ENCODE measurements at regions not wholly inside any gene's neighbourhood (a gene's known extent, or its start where the extent isn't known, plus 50 kb on each side); places are given as distances from the start of the nearest gene placed in this dataset.

GRCh38 chr5:167712986-167713585, 578.4 kb upstream of the WWC1 start:
- ATAC-seq (no peak), DNase-seq (no peak)
- H3K27me3 ChIP-seq, result no peaks in the 10 kb centered on the region
- no peaks in the 10 kb centered on the region for H3K9me3 ChIP-seq
- no peak overlapping the region for H3K27ac ChIP-seq
- 74% methylated on average over 7 of the region's 7 CpGs for WGBS (ENCODE audit: insufficient coverage, low coverage, low lambda C conversion rate, missing lambda C conversion rate)
- H3K36me3 ChIP-seq, result no peaks in the 10 kb centered on the region
- intact Hi-C loops (cut with DNase I), result loop anchor here in 1 of 2 donors (10.0 kb wide), 1 partner anchor 332 kb away; no protein-coding TSS in a partner anchor
- H3K4me1 ChIP-seq, result no peaks in the 10 kb centered on the region
- no peak for TF ChIP-seq POLR2A (IDR thresholded peaks at IDR 0.05)
- no peak for TF ChIP-seq CTCF (IDR thresholded peaks at IDR 0.05)
- H3K4me3 ChIP-seq, result no peak overlapping the region

GRCh38 chr5:167713896-167714295, 577.5 kb upstream of the WWC1 start:
- no peaks in the 10 kb centered on the region for H3K9me3 ChIP-seq
- WGBS (ENCODE audit: insufficient coverage, low coverage, low lambda C conversion rate, missing lambda C conversion rate), result 80% methylated on average over 1 of the region's 1 CpG
- no peak for TF ChIP-seq CTCF (IDR thresholded peaks at IDR 0.05)
- no peak for TF ChIP-seq POLR2A (IDR thresholded peaks at IDR 0.05)
- no peak for DNase-seq
- no peak overlapping the region for H3K27ac ChIP-seq
- ATAC-seq, result no peak
- no peaks in the 10 kb centered on the region for H3K36me3 ChIP-seq
- no peaks in the 10 kb centered on the region for H3K4me1 ChIP-seq
- intact Hi-C loops (cut with DNase I), result loop anchor here in 1 of 2 donors (10.0 kb wide), 1 partner anchor 331 kb away; no protein-coding TSS in a partner anchor
- no peaks in the 10 kb centered on the region for H3K27me3 ChIP-seq
- H3K4me3 ChIP-seq, result no peak overlapping the region

GRCh38 chr5:167716126-167716775, 575.2 kb upstream of the WWC1 start:
- no peaks in the 10 kb centered on the region for H3K27me3 ChIP-seq
- no peak overlapping the region for H3K4me3 ChIP-seq
- DNase-seq, result no peak
- 82% methylated on average over 6 of the region's 6 CpGs for WGBS (ENCODE audit: insufficient coverage, low coverage, low lambda C conversion rate, missing lambda C conversion rate)
- H3K36me3 ChIP-seq, result no peaks in the 10 kb centered on the region
- no peak for TF ChIP-seq CTCF (IDR thresholded peaks at IDR 0.05)
- no peak for TF ChIP-seq POLR2A (IDR thresholded peaks at IDR 0.05)
- H3K4me1 ChIP-seq, result no peaks in the 10 kb centered on the region
- no peaks in the 10 kb centered on the region for H3K9me3 ChIP-seq
- ATAC-seq, result no peak
- no peak overlapping the region for H3K27ac ChIP-seq
- intact Hi-C loops (cut with DNase I), result loop anchor here in 1 of 2 donors (10.0 kb wide), 1 partner anchor 329 kb away; no protein-coding TSS in a partner anchor

GRCh38 chr5:167720259-167720658, 571.2 kb upstream of the WWC1 start:
- H3K9me3 ChIP-seq, result no peaks in the 10 kb centered on the region
- intact Hi-C loops (cut with DNase I), result loop anchor here in 1 of 2 donors (10.0 kb wide), 1 partner anchor 325 kb away; no protein-coding TSS in a partner anchor

More at GRCh38 chr5:167720259-167720658, 571.2 kb upstream of the WWC1 start:
- Histone ChIP-seq H3K27ac (no peak overlapping the region), H3K36me3 (no peaks in the 10 kb centered on the region), H3K4me1 (no peaks in the 10 kb centered on the region), H3K27me3 (no peaks in the 10 kb centered on the region), H3K4me3 (no peak overlapping the region)
- TF ChIP-seq POLR2A (IDR thresholded peaks at IDR 0.05) (no peak), CTCF (IDR thresholded peaks at IDR 0.05) (no peak)
- 61% methylated on average over 3 of the region's 3 CpGs for WGBS (ENCODE audit: insufficient coverage, low coverage, low lambda C conversion rate, missing lambda C conversion rate)
- DNase-seq (no peak), ATAC-seq (no peak)
